Activated naive CD8-positive, alpha-beta T cell treated with anti-CD3 and anti-CD28 coated beads for 36 hours (primary cell): ENCODE measurements at regions not wholly inside any gene's neighbourhood (a gene's known extent, or its start where the extent isn't known, plus 50 kb on each side); places are given as distances from the start of the nearest gene placed in this dataset.

ENCODE experiments used
- DNase-seq: peaks from one replicate; pipeline ENCODE4 v3.0.0; 2021
- H3K27ac Mint-ChIP-seq: one replicate; pipeline ENCODE4 v1.8.0; 2022; ENCODE audit warnings: mild to moderate bottlenecking, moderate library complexity, mixed read lengths
- H3K27me3 Mint-ChIP-seq: one replicate; pipeline ENCODE4 v1.8.0; 2022; ENCODE audit warnings: mild to moderate bottlenecking, mixed read lengths
- H3K36me3 Mint-ChIP-seq: one replicate; pipeline ENCODE4 v1.8.0; 2021; ENCODE audit warnings: mild to moderate bottlenecking, mixed read lengths
- H3K4me1 Mint-ChIP-seq: one replicate; pipeline ENCODE4 v1.8.0; 2021; ENCODE audit warnings: mixed read lengths
- H3K4me3 Mint-ChIP-seq: one replicate; pipeline ENCODE4 v1.8.0; 2022; ENCODE audit warnings: mild to moderate bottlenecking, moderate library complexity, mixed read lengths
- H3K9me3 Mint-ChIP-seq: one replicate; pipeline ENCODE4 v1.8.0; 2022; ENCODE audit warnings: mixed read lengths

GRCh38 chr11:32039149-32039548, 51.7 kb upstream of the RCN1 start:
- no peaks in the 10 kb centered on the region for H3K36me3 Mint-ChIP-seq
- H3K4me3 Mint-ChIP-seq, result no peak overlapping the region
- no peak overlapping the region for H3K27ac Mint-ChIP-seq
- H3K9me3 Mint-ChIP-seq, result no peaks in the 10 kb centered on the region
- peaks cover 14% of the 10 kb centered on the region for H3K27me3 Mint-ChIP-seq
- DNase-seq, result no peak
- H3K4me1 Mint-ChIP-seq, result no peaks in the 10 kb centered on the region

- H3K4me1 Mint-ChIP-seq, result no peaks in the 10 kb centered on the region
- no peak overlapping the region for H3K27ac Mint-ChIP-seq
- H3K9me3 Mint-ChIP-seq, result no peaks in the 10 kb centered on the region
- H3K27me3 Mint-ChIP-seq, result peaks cover 14% of the 10 kb centered on the region
- DNase-seq, result no peak
- H3K36me3 Mint-ChIP-seq, result no peaks in the 10 kb centered on the region
- no peak overlapping the region for H3K4me3 Mint-ChIP-seq
These were observed 56.2 kb upstream of the RCN1 start for GRCh38 chr11:32034680-32035079.

- Mint-ChIP-seq H3K27me3 (peaks cover 10% of the 10 kb centered on the region), H3K27ac (no peak overlapping the region)
- no peak for DNase-seq
These were observed 56.7 kb upstream of the RCN1 start for GRCh38 chr11:32034149-32034548.

GRCh38 chr11:32033491-32033890, 57.4 kb upstream of the RCN1 start:
- H3K27me3 Mint-ChIP-seq, result peaks cover 9% of the 10 kb centered on the region
- H3K36me3 Mint-ChIP-seq, result no peaks in the 10 kb centered on the region
- no peaks in the 10 kb centered on the region for H3K4me1 Mint-ChIP-seq
- no peak overlapping the region for H3K27ac Mint-ChIP-seq
- no peak overlapping the region for H3K4me3 Mint-ChIP-seq
- no peaks in the 10 kb centered on the region for H3K9me3 Mint-ChIP-seq
- DNase-seq, result no peak

More at GRCh38 chr11:32034149-32034548, 56.7 kb upstream of the RCN1 start:
- H3K36me3 Mint-ChIP-seq, result no peaks in the 10 kb centered on the region
- H3K4me3 Mint-ChIP-seq, result no peak overlapping the region
- no peaks in the 10 kb centered on the region for H3K9me3 Mint-ChIP-seq
- H3K4me1 Mint-ChIP-seq, result no peaks in the 10 kb centered on the region

GRCh38 chr11:32033067-32033466, 57.8 kb upstream of the RCN1 start:
- Mint-ChIP-seq H3K4me1 (no peaks in the 10 kb centered on the region), H3K27me3 (peaks cover 5% of the 10 kb centered on the region), H3K9me3 (no peaks in the 10 kb centered on the region), H3K27ac (no peak overlapping the region), H3K4me3 (no peak overlapping the region), H3K36me3 (no peaks in the 10 kb centered on the region)
- DNase-seq, result no peak

GRCh38 chr11:32032478-32032877, 58.4 kb upstream of the RCN1 start:
- Mint-ChIP-seq H3K4me1 (no peaks in the 10 kb centered on the region), H3K4me3 (no peak overlapping the region), H3K27ac (no peak overlapping the region), H3K27me3 (peaks cover 6% of the 10 kb centered on the region), H3K36me3 (no peaks in the 10 kb centered on the region), H3K9me3 (no peaks in the 10 kb centered on the region)
- DNase-seq, result no peak

GRCh38 chr11:32032052-32032451, 58.8 kb upstream of the RCN1 start:
- DNase-seq, result no peak
- Mint-ChIP-seq H3K27me3 (peaks cover 7% of the 10 kb centered on the region), H3K9me3 (no peaks in the 10 kb centered on the region), H3K36me3 (no peaks in the 10 kb centered on the region), H3K4me1 (no peaks in the 10 kb centered on the region), H3K4me3 (no peak overlapping the region), H3K27ac (no peak overlapping the region)

- Mint-ChIP-seq H3K4me1 (no peaks in the 10 kb centered on the region), H3K27me3 (peaks cover 7% of the 10 kb centered on the region), H3K4me3 (no peak overlapping the region), H3K9me3 (no peaks in the 10 kb centered on the region), H3K27ac (no peak overlapping the region), H3K36me3 (no peaks in the 10 kb centered on the region)
- DNase-seq, result no peak
These were observed 59.9 kb upstream of the RCN1 start for GRCh38 chr11:32030875-32031503.

GRCh38 chr11:32029721-32030120, 61.2 kb upstream of the RCN1 start:
- no peak overlapping the region for H3K27ac Mint-ChIP-seq

GRCh38 chr11:32028201-32028600, 62.7 kb upstream of the RCN1 start:
- Mint-ChIP-seq H3K4me1 (no peaks in the 10 kb centered on the region), H3K36me3 (no peaks in the 10 kb centered on the region), H3K27ac (no peak overlapping the region), H3K27me3 (peaks cover 11% of the 10 kb centered on the region), H3K9me3 (no peaks in the 10 kb centered on the region), H3K4me3 (no peak overlapping the region)
- no peak for DNase-seq

More at GRCh38 chr11:32029721-32030120, 61.2 kb upstream of the RCN1 start:
- peaks cover 8% of the 10 kb centered on the region for H3K27me3 Mint-ChIP-seq
- DNase-seq, result no peak
- no peaks in the 10 kb centered on the region for H3K36me3 Mint-ChIP-seq
- H3K4me3 Mint-ChIP-seq, result no peak overlapping the region
- H3K9me3 Mint-ChIP-seq, result no peaks in the 10 kb centered on the region
- no peaks in the 10 kb centered on the region for H3K4me1 Mint-ChIP-seq

GRCh38 chr11:32026766-32027165, 64.1 kb upstream of the RCN1 start:
- H3K27me3 Mint-ChIP-seq, result peaks cover 11% of the 10 kb centered on the region
- no peak overlapping the region for H3K4me3 Mint-ChIP-seq
- no peak for DNase-seq
- H3K27ac Mint-ChIP-seq, result no peak overlapping the region
- H3K9me3 Mint-ChIP-seq, result no peaks in the 10 kb centered on the region
- no peaks in the 10 kb centered on the region for H3K36me3 Mint-ChIP-seq
- H3K4me1 Mint-ChIP-seq, result no peaks in the 10 kb centered on the region

GRCh38 chr11:32024948-32025347, 65.9 kb upstream of the RCN1 start:
- DNase-seq, result no peak
- H3K27ac Mint-ChIP-seq, result no peak overlapping the region
- peaks cover 16% of the 10 kb centered on the region for H3K27me3 Mint-ChIP-seq
- no peaks in the 10 kb centered on the region for H3K36me3 Mint-ChIP-seq
- no peaks in the 10 kb centered on the region for H3K4me1 Mint-ChIP-seq
- no peaks in the 10 kb centered on the region for H3K9me3 Mint-ChIP-seq
- H3K4me3 Mint-ChIP-seq, result no peak overlapping the region

GRCh38 chr11:32023370-32024305, 67.2 kb upstream of the RCN1 start:
- Mint-ChIP-seq H3K27ac (no peak overlapping the region), H3K27me3 (peaks cover 12% of the 10 kb centered on the region), H3K9me3 (no peaks in the 10 kb centered on the region), H3K4me1 (no peaks in the 10 kb centered on the region), H3K36me3 (no peaks in the 10 kb centered on the region), H3K4me3 (no peak overlapping the region)
- DNase-seq, result no peak

GRCh38 chr11:32018672-32019071, 72.2 kb upstream of the RCN1 start:
- Mint-ChIP-seq H3K36me3 (no peaks in the 10 kb centered on the region), H3K27ac (no peak overlapping the region), H3K27me3 (peaks cover 10% of the 10 kb centered on the region), H3K4me1 (no peaks in the 10 kb centered on the region), H3K4me3 (no peak overlapping the region), H3K9me3 (no peaks in the 10 kb centered on the region)
- DNase-seq, result no peak

- DNase-seq, result no peak
- Mint-ChIP-seq H3K9me3 (no peaks in the 10 kb centered on the region), H3K27me3 (peaks cover 14% of the 10 kb centered on the region), H3K4me1 (no peaks in the 10 kb centered on the region), H3K36me3 (no peaks in the 10 kb centered on the region), H3K4me3 (no peak overlapping the region), H3K27ac (no peak overlapping the region)
These were observed 74.8 kb upstream of the RCN1 start for GRCh38 chr11:32016111-32016510.

- H3K27me3 Mint-ChIP-seq, result peaks cover 14% of the 10 kb centered on the region
- H3K4me1 Mint-ChIP-seq, result no peaks in the 10 kb centered on the region
- no peak overlapping the region for H3K27ac Mint-ChIP-seq
- no peaks in the 10 kb centered on the region for H3K9me3 Mint-ChIP-seq
- DNase-seq, result no peak
- no peak overlapping the region for H3K4me3 Mint-ChIP-seq
- no peaks in the 10 kb centered on the region for H3K36me3 Mint-ChIP-seq
These were observed 75.4 kb upstream of the RCN1 start for GRCh38 chr11:32015427-32015826.
